Endothelial cell of umbilical vein (primary cell): ENCODE measurements at regions not wholly inside any gene's neighbourhood (a gene's known extent, or its start where the extent isn't known, plus 50 kb on each side); places are given as distances from the start of the nearest gene placed in this dataset.

Experiments
- BruUV-seq: library from RNA; stranded (reverse); fragments of 400-500 nt; replicated peaks from 2 replicates; lab custom pipeline; 2021; lab: Mats Ljungman, UMichigan
- CTCF ChIA-PET: fragments of 300-600, 350-600 bp; sonication (Branson Sonifier 250); formaldehyde crosslinking; loops from one replicate; lab custom pipeline; 2021; ENCODE audit warnings: antibody characterized with exemption, inconsistent platforms; lab: Charles Lee
- POLR2A ChIA-PET: fragments of 300-600, 350-600 bp; sonication (Branson Sonifier 250); formaldehyde crosslinking; loops from one replicate; lab custom pipeline; 2021; ENCODE audit warnings: antibody characterized with exemption, inconsistent platforms; lab: Charles Lee
- DNase-seq: peaks from one replicate; pipeline ENCODE4 v3.0.0-alpha.2; 2011; ENCODE audit warnings: low read depth, low spot score
- FAIRE-seq: peaks from 2 replicates; lab custom pipeline; 2011; peaks lifted over from hg19 to GRCh38; lab: Jason Lieb, UNC
- H2AFZ ChIP-seq: 2 replicates; pipeline ENCODE4 v1.6.0; 2012; ENCODE audit warnings: low read depth, low read length, control low read depth, inconsistent platforms
- H3K27ac ChIP-seq: 2 replicates; pipeline ENCODE4 v1.5.1; 2011; ENCODE audit warnings: low read depth, mild to moderate bottlenecking, control low read depth, low read length, moderate library complexity; ENCODE audit not compliant: insufficient read depth
- H3K27me3 ChIP-seq, 2 experiments: 2 replicates each; pipeline versions ENCODE4 v1.6.0 to v1.6.1; 2011; ENCODE audit warnings: low read length in 2 of 2, mixed read lengths in 1 of 2; ENCODE audit not compliant: control insufficient read depth in 2 of 2, insufficient read depth in 2 of 2
- H3K36me3 ChIP-seq, 2 experiments: 2 replicates in 1 of 2; 3 replicates in 1 of 2; pipeline ENCODE4 v1.5.1; 2011; ENCODE audit warnings: low read length in 2 of 2, mild to moderate bottlenecking in 1 of 2, moderate library complexity in 1 of 2; ENCODE audit not compliant: control insufficient read depth in 2 of 2, insufficient read depth in 2 of 2; ENCODE audit errors: extremely low read depth in 1 of 2
- H3K4me1 ChIP-seq: 3 replicates; pipeline ENCODE4 v1.5.1; 2011; ENCODE audit warnings: mild to moderate bottlenecking, low read length; ENCODE audit not compliant: control insufficient read depth, insufficient read depth; ENCODE audit errors: extremely low read depth
- H3K4me2 ChIP-seq: 2 replicates; pipeline ENCODE4 v1.6.1; 2011; ENCODE audit warnings: low read length, control low read depth, mixed read lengths; ENCODE audit not compliant: insufficient read depth
- H3K4me3 ChIP-seq, 3 experiments: fragments of 200-600 bp in 1 of 3; sonication (generic), shearing (Covaris generic) in 1 of 3; replicated peaks in 1 of 3; 2 replicates each; pipeline ENCODE4 v1.5.1; 2011 to 2016; ENCODE audit warnings: control low read depth in 3 of 3, low read length in 3 of 3, mild to moderate bottlenecking in 2 of 3, inconsistent platforms in 1 of 3, low read depth in 1 of 3, moderate library complexity in 1 of 3; ENCODE audit not compliant: insufficient read depth in 1 of 3
- H3K79me2 ChIP-seq: 2 replicates; pipeline ENCODE4 v1.6.0; 2012; ENCODE audit warnings: low read length, inconsistent platforms; ENCODE audit not compliant: control insufficient read depth, insufficient read depth
- H3K9ac ChIP-seq: replicated peaks from 2 replicates; pipeline ENCODE3; 2011; ENCODE audit warnings: low read length, control low read depth; ENCODE audit not compliant: insufficient read depth; ENCODE audit errors: extremely low read depth
- H3K9me1 ChIP-seq: replicated peaks from 3 replicates; pipeline ENCODE4 v1.6.0; 2011; ENCODE audit warnings: mild to moderate bottlenecking, low read length; ENCODE audit not compliant: control insufficient read depth, insufficient read depth; ENCODE audit errors: extremely low read depth
- H3K9me3 ChIP-seq: replicated peaks from 2 replicates; pipeline ENCODE4 v1.5.1; 2012; ENCODE audit warnings: low read length, inconsistent platforms; ENCODE audit not compliant: control insufficient read depth, insufficient read depth
- H4K20me1 ChIP-seq: replicated peaks from 2 replicates; pipeline ENCODE3; 2011; ENCODE audit warnings: mild to moderate bottlenecking, low read length; ENCODE audit not compliant: control insufficient read depth, insufficient read depth; ENCODE audit errors: extremely low read depth
- EZH2 ChIP-seq: IDR thresholded peaks from 2 replicates; pipeline ENCODE4 v1.6.1; 2012; ENCODE audit warnings: borderline replicate concordance, low read depth, mild to moderate bottlenecking, moderate library complexity, low read length, inconsistent platforms; ENCODE audit not compliant: severe bottlenecking
- FOS ChIP-seq: IDR thresholded peaks from 2 replicates; pipeline ENCODE4 v1.6.1; 2011; ENCODE audit warnings: mild to moderate bottlenecking, low read length, moderate library complexity, borderline replicate concordance; ENCODE audit not compliant: insufficient read depth
- GATA2 ChIP-seq: IDR thresholded peaks from 2 replicates; pipeline ENCODE4 v1.7.0; 2011; ENCODE audit warnings: low read depth, mild to moderate bottlenecking, moderate library complexity, mixed read lengths, low read length; ENCODE audit not compliant: insufficient read length, insufficient read depth
- JUN ChIP-seq: IDR thresholded peaks from 2 replicates; pipeline ENCODE4 v1.6.1; 2011; ENCODE audit warnings: borderline replicate concordance, low read depth; ENCODE audit not compliant: insufficient read length, insufficient read depth
- MYC ChIP-seq: IDR thresholded peaks from one replicate; pipeline ENCODE4 v1.6.1; 2011; ENCODE audit warnings: mild to moderate bottlenecking, low read depth, low read length
- POLR2A ChIP-seq: IDR thresholded peaks from 2 replicates; pipeline ENCODE4 v1.6.1; 2012; ENCODE audit warnings: low read depth, mild to moderate bottlenecking, control low read depth, low read length
- POLR2AphosphoS5 ChIP-seq: IDR thresholded peaks from 2 replicates; pipeline ENCODE4 v1.6.1; 2012; ENCODE audit warnings: low read depth, mild to moderate bottlenecking, control low read depth, low read length, moderate library complexity; ENCODE audit not compliant: insufficient read depth
- dilution Hi-C: fragments of 300-500 bp; cut with MboI; formaldehyde crosslinking; loops from one replicate; pipeline ENCODE4 v1.15.0; 2019; ENCODE audit warnings: low sequenced_read_pairs; ENCODE audit not compliant: extremely low pct_ligation_motif_present
- intact Hi-C: fragments of 100-400 bp; cut with micrococcal nuclease; formaldehyde crosslinking; loops from one replicate; pipeline ENCODE4 v1.10.0; 2022
- TF ChIP-seq, protein P1 (sequence below): IDR thresholded peaks from 2 replicates; pipeline ENCODE4 v1.6.1; 2011; ENCODE audit not compliant: insufficient read depth, insufficient read length
- TF ChIP-seq, protein P2 (sequence below), 2 donors: IDR thresholded peaks; 1 replicate in 1 of 2; 2 replicates in 1 of 2; pipeline ENCODE4 v1.5.1; 2011; ENCODE audit warnings: low read length in 2 of 2, mild to moderate bottlenecking in 2 of 2, moderate library complexity in 2 of 2, control low read depth in 1 of 2, inconsistent platforms in 1 of 2, low read depth in 1 of 2; ENCODE audit not compliant: insufficient read depth in 1 of 2; ENCODE audit errors: extremely low read depth in 1 of 2

DNA sequence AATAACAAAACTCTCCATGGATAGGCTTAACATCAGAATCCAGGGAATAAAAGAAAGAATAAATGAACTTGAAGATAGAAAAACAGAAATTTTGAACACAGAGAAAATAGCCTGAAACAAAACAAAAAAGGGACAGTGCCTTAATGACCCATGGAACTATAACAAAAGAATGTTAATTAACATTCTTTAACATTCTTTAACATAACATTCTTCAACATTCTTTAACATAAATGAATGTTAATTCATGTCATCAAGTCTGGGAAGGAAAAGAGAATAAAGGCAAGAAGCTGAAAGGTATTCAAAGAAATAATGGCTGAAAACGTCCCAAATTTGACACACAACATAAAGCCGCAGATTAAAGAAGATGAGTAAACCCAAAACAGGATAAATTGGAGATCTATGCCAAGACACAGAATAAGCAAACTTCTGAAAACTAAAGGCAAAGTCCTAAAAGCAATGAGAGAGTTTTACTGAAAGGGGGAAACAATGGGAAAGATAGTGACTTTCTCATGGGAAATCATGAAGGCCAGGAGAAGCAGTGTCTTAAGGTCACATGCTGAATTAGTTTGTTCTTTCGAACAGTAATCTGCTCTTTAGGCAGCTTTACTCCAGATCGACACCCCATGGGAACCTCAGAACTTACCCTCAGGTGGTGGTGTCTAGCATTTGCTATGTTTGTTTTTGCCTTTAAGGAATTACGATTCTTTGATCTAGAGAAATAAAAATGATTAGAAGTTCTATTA, 483.0 kb downstream of the KDM4C start:
- dilution Hi-C loops (no loop called here), intact Hi-C loops (no loop called here)
- ChIA-PET CTCF (interaction anchor here (0.7 kb wide), 1 partner anchor 188 kb away, joined by 4 read pairs; no protein-coding TSS in a partner anchor), POLR2A (no interaction called here)
- DNase-seq, result no peak
- peaks cover 0 to 2% of the 10 kb centered on the region in 2 experiments for H3K27me3 ChIP-seq
- no peaks in the 10 kb centered on the region for H3K9me3 ChIP-seq
- TF ChIP-seq GATA2 (no peak), MYC (no peak), JUN (no peak), POLR2AphosphoS5 (no peak), POLR2A (no peak), FOS (no peak), EZH2 (no peak)
- TF ChIP-seq, protein P1, sequence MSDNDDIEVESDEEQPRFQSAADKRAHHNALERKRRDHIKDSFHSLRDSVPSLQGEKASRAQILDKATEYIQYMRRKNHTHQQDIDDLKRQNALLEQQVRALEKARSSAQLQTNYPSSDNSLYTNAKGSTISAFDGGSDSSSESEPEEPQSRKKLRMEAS, result no peak
- TF ChIP-seq, protein P2, sequence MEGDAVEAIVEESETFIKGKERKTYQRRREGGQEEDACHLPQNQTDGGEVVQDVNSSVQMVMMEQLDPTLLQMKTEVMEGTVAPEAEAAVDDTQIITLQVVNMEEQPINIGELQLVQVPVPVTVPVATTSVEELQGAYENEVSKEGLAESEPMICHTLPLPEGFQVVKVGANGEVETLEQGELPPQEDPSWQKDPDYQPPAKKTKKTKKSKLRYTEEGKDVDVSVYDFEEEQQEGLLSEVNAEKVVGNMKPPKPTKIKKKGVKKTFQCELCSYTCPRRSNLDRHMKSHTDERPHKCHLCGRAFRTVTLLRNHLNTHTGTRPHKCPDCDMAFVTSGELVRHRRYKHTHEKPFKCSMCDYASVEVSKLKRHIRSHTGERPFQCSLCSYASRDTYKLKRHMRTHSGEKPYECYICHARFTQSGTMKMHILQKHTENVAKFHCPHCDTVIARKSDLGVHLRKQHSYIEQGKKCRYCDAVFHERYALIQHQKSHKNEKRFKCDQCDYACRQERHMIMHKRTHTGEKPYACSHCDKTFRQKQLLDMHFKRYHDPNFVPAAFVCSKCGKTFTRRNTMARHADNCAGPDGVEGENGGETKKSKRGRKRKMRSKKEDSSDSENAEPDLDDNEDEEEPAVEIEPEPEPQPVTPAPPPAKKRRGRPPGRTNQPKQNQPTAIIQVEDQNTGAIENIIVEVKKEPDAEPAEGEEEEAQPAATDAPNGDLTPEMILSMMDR (IDR thresholded peaks at IDR 0.05; ENCODE audit: extremely low read depth in 1 of 2, insufficient read depth in 1 of 2, low read depth in 1 of 2, low read length in 2 of 2), result no peak
- no peaks in the 10 kb centered on the region for H4K20me1 ChIP-seq
- no peak overlapping the region for H3K4me3 ChIP-seq
- H2AFZ ChIP-seq, result no peak overlapping the region
- no peaks in the 10 kb centered on the region for H3K79me2 ChIP-seq
- H3K27ac ChIP-seq, result no peak overlapping the region
- H3K4me2 ChIP-seq, result no peak overlapping the region
- H3K36me3 ChIP-seq, result no peaks in the 10 kb centered on the region
- BruUV-seq, result no TSS peak
- no peak for FAIRE-seq
- no peaks in the 10 kb centered on the region for H3K9me1 ChIP-seq
- no peaks in the 10 kb centered on the region for H3K4me1 ChIP-seq
- H3K9ac ChIP-seq, result no peak overlapping the region
